GM19351 (cell line): ENCODE measurements at regions not wholly inside any gene's neighbourhood (a gene's known extent, or its start where the extent isn't known, plus 50 kb on each side); places are given as distances from the start of the nearest gene placed in this dataset.

Source experiments
- ATAC-seq: cut with Tn5 transposase; IDR thresholded peaks from one replicate; pipeline ENCODE4 v1.9.1; 2021; ENCODE audit warnings: mild to moderate bottlenecking, moderate library complexity; ENCODE audit not compliant: unreplicated experiment

- ATAC-seq: no peak
Measured at GRCh38 chr12:91818227-91819131, 327.2 kb downstream of the BTG1 start.

GRCh38 chr12:91817517-91817916 is 328.1 kb downstream of the BTG1 start:
- ATAC-seq: no peak

- ATAC-seq: no peak
Measured at GRCh38 chr12:91813701-91814100, 331.9 kb downstream of the BTG1 start.

GRCh38 chr12:91811481-91812287 is 334.0 kb downstream of the BTG1 start:
- peak; percentile 87 for ATAC-seq

GRCh38 chr12:91810531-91811451 is 334.9 kb downstream of the BTG1 start:
- no peak for ATAC-seq

GRCh38 chr12:91810077-91810476 is 335.6 kb downstream of the BTG1 start:
- no peak for ATAC-seq

GRCh38 chr12:91805031-91805430 is 340.6 kb downstream of the BTG1 start:
- ATAC-seq: no peak

GRCh38 chr12:91804533-91804932 is 341.1 kb downstream of the BTG1 start:
- no peak for ATAC-seq

- ATAC-seq: no peak
Measured at GRCh38 chr12:91801048-91801447, 344.6 kb downstream of the BTG1 start.

GRCh38 chr12:91793676-91794075 is 352.0 kb downstream of the BTG1 start:
- no peak for ATAC-seq

GRCh38 chr12:91792597-91792996 is 353.0 kb downstream of the BTG1 start:
- ATAC-seq: no peak

GRCh38 chr12:91786499-91787272 is 359.0 kb downstream of the BTG1 start:
- ATAC-seq: no peak

- no peak for ATAC-seq
Measured at GRCh38 chr12:91785655-91786498, 359.8 kb downstream of the BTG1 start.

GRCh38 chr12:91781114-91781513 is 364.5 kb downstream of the BTG1 start:
- no peak for ATAC-seq

- ATAC-seq: peak; percentile 94
Measured at GRCh38 chr12:91778938-91779400, 366.7 kb downstream of the BTG1 start.

GRCh38 chr12:91778091-91778832 is 367.4 kb downstream of the BTG1 start:
- peak; percentile 49 for ATAC-seq

GRCh38 chr12:91777268-91777992 is 368.2 kb downstream of the BTG1 start:
- no peak for ATAC-seq
